Common myeloid progenitor, CD34-positive (primary cell): ENCODE measurements at regions not wholly inside any gene's neighbourhood (a gene's known extent, or its start where the extent isn't known, plus 50 kb on each side); places are given as distances from the start of the nearest gene placed in this dataset.

Experiments
- CTCF ChIA-PET: fragments of 350-600 bp; sonication (Branson Sonifier 250); formaldehyde crosslinking; loops from one replicate; lab custom pipeline; 2021; ENCODE audit warnings: antibody characterized with exemption; lab: Charles Lee
- POLR2A ChIA-PET: fragments of 350-600 bp; sonication (Branson Sonifier 250); formaldehyde crosslinking; loops from one replicate; lab custom pipeline; 2021; ENCODE audit warnings: antibody characterized with exemption; lab: Charles Lee
- DNase-seq, 3 donors: peaks; one replicate each; pipeline versions ENCODE4 v3.0.0 to v3.0.0-alpha.2; 2013
- H3K27ac ChIP-seq, 2 experiments: 1 replicate in 1 of 2; 2 replicates in 1 of 2; pipeline ENCODE4 v1.7.0; 2013; ENCODE audit warnings: inconsistent platforms in 2 of 2, low read length in 2 of 2, mild to moderate bottlenecking in 2 of 2, low read depth in 1 of 2, moderate library complexity in 1 of 2; ENCODE audit not compliant: severe bottlenecking in 2 of 2, insufficient read depth in 1 of 2, poor library complexity in 1 of 2
- H3K27me3 ChIP-seq, 5 experiments: replicated peaks in 2 of 5; 1 replicate in 3 of 5; 2 replicates in 2 of 5; pipeline versions ENCODE4 v1.6.1 to v1.7.0; 2013; ENCODE audit warnings: low read length in 4 of 5, mild to moderate bottlenecking in 2 of 5, moderate library complexity in 2 of 5, inconsistent platforms in 1 of 5; ENCODE audit not compliant: insufficient read depth in 5 of 5, control insufficient read depth in 4 of 5
- H3K36me3 ChIP-seq, 4 experiments: 1 replicate in 2 of 4; 2 replicates in 2 of 4; pipeline versions ENCODE4 v1.6.1 to v1.7.0; 2013; ENCODE audit warnings: low read length in 3 of 4, control low read depth in 1 of 4, mild to moderate bottlenecking in 1 of 4; ENCODE audit not compliant: control insufficient read depth in 4 of 4, insufficient read depth in 4 of 4
- H3K4me1 ChIP-seq, 4 experiments: 1 replicate in 3 of 4; 2 replicates in 1 of 4; pipeline versions ENCODE4 v1.6.1 to v1.7.1; 2013; ENCODE audit warnings: low read length in 3 of 4, mild to moderate bottlenecking in 3 of 4, control low read depth in 1 of 4, inconsistent platforms in 1 of 4, moderate library complexity in 1 of 4; ENCODE audit not compliant: control insufficient read depth in 4 of 4, insufficient read depth in 4 of 4; ENCODE audit errors: control extremely low read depth in 1 of 4
- H3K4me3 ChIP-seq, 7 experiments: 1 replicate in 4 of 7; 2 replicates in 3 of 7; pipeline versions ENCODE4 v1.5.1 to v1.7.0; 2013; ENCODE audit warnings: mild to moderate bottlenecking in 7 of 7, low read length in 6 of 7, moderate library complexity in 6 of 7, inconsistent platforms in 2 of 7, low read depth in 2 of 7, control low read depth in 1 of 7; ENCODE audit not compliant: insufficient read depth in 4 of 7, control insufficient read depth in 1 of 7; ENCODE audit errors: extremely low read depth in 1 of 7
- H3K9me3 ChIP-seq, 5 experiments: 1 replicate in 4 of 5; 2 replicates in 1 of 5; pipeline versions ENCODE4 v1.6.1 to v1.7.1; 2013; ENCODE audit warnings: low read length in 4 of 5, mild to moderate bottlenecking in 2 of 5, inconsistent platforms in 1 of 5, low read depth in 1 of 5, moderate library complexity in 1 of 5; ENCODE audit not compliant: control insufficient read depth in 4 of 5, insufficient read depth in 2 of 5; ENCODE audit errors: control extremely low read depth in 1 of 5
- WGBS: methylation state at CpG from one replicate; pipeline ENCODE4 v1.1.5; 2013; ENCODE audit not compliant: insufficient coverage; 5-methylcytosine and 5-hydroxymethylcytosine counted together

DNA sequence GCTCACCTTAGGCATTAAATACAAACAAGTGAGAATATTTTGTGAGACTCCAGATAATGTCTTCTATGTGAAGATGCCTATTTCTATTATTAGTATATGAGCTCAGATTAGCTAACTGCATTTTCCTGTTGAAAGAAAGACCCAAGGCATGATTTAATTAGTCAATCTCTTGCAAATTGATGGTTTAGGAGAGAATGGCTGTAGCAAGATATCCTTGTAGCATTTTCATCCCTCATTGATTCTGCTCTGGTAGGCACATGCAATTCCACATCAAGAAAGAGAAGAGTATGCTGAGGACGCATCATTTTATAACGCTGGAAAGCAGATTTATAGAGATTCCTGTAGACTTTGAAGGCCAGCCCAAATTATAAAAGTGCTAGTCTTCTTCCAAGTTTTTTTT is 332.0 kb downstream of the SOX11 start:
- ChIA-PET CTCF (no interaction called here), POLR2A (no interaction called here)
- WGBS, result no CpG with 5 or more reads among the region's 2 CpGs
- DNase-seq, result no peak
- Histone ChIP-seq H3K27me3 (no peaks in the 10 kb centered on the region), H3K4me1 (no peaks in the 10 kb centered on the region), H3K9me3 (no peaks in the 10 kb centered on the region), H3K27ac (no peak overlapping the region), H3K36me3 (no peaks in the 10 kb centered on the region), H3K4me3 (no peak overlapping the region)

DNA sequence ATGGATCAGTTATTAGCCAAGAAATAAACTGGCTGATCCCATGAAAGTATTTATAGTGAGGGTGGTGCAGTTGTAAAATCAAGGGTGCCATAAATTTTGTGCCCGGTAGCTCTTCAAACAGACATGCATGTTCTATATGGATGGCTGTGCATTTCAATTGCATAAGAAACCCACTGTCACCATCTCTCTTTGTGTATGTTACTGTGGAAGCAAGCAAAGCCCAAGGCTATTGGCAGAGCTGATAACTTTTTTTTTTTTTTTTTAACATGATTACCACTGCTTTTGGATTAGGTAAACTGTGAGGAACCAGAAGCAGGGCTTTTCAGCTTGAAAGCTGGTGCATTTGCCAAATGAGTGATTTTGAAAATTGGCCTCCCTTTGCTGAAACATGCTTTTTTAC is 332.6 kb downstream of the SOX11 start:
- Histone ChIP-seq H3K27ac (no peak overlapping the region), H3K9me3 (no peaks in the 10 kb centered on the region), H3K36me3 (no peaks in the 10 kb centered on the region), H3K27me3 (no peaks in the 10 kb centered on the region), H3K4me1 (no peaks in the 10 kb centered on the region), H3K4me3 (no peak overlapping the region)
- POLR2A ChIA-PET, result no interaction called here
- CTCF ChIA-PET, result no interaction called here
- no peak for DNase-seq
- no CpG with 5 or more reads among the region's 1 CpG for WGBS

DNA sequence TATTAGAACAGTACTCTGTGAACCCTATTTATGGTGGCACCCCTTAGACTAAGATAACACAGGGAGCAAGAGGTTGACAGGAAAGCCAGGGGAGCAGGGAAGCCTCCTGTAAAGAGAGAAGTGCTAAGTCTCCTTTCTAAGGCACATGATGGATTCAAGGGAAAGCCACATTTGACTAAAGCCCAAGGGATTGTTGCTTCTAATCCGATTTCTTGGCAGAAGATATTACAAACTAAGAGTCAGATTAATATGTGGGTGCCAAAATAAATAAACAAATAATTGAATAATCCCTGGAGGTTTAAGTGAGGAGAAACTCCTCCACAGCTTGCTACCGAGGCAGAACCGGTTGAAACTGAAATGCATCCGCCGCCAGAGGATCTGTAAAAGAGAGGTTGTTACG is 333.2 kb downstream of the SOX11 start:
- POLR2A ChIA-PET, result no interaction called here
- CTCF ChIA-PET, result no interaction called here
- no peak for DNase-seq
- Histone ChIP-seq H3K27me3 (no peaks in the 10 kb centered on the region), H3K27ac (no peak overlapping the region), H3K36me3 (no peaks in the 10 kb centered on the region), H3K4me1 (no peaks in the 10 kb centered on the region), H3K4me3 (no peak overlapping the region), H3K9me3 (no peaks in the 10 kb centered on the region)
- WGBS, result 100% methylated on average over 5 of the region's 6 CpGs

DNA sequence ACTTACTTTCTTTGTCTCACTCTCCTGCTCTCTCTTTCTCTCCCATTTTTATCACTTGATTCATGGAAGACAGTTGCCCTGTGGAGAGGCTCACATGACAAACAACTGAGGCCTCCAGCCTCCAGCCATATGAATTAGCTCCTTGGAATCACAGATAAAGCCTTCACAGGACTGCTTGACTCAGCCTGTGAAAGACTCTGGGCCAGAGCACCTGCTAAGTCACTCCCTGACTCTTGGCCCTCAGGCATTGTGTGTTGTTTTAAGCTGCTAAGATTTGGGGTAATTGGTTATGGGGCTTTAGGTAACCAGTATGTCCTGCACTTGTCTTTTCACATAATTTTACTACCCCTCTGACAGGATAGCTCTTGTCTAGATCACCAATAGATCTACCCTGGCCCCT is 334.9 kb downstream of the SOX11 start:
- Histone ChIP-seq H3K4me3 (no peak overlapping the region), H3K4me1 (no peaks in the 10 kb centered on the region), H3K27ac (no peak overlapping the region), H3K36me3 (no peaks in the 10 kb centered on the region), H3K27me3 (no peaks in the 10 kb centered on the region), H3K9me3 (no peaks in the 10 kb centered on the region)
- ChIA-PET POLR2A (no interaction called here), CTCF (no interaction called here)
- DNase-seq, result no peak

DNA sequence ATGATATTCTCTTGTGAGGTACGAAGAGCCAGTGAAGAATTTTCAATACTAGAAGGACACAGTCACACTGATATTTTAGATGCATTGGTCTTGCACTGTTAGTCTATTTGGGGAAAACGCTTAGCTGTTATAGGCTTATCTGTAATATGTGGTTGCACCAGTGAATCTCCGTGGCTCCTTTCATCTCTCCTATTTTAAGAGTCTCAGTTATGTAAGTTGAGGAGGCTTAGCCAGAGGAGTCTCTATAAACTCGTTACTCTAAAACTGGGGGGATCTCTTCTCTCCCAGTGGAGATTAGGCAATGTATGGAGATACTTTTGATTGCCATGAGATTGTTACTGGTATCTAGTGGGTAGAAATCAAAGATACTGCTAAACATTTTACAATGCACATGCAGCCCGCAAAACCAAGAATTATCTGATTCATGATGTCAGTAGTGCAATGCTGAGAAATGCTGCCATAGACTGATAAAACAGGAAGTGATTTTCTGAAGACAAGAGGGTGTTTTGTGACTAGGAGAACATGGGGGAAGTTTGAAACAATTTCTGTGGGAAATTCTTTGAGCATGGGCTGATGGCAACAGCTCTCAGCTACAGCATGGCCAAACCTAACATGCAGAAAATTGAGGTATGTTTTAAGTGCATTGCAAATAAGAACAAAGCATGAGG is 339.1 kb downstream of the SOX11 start:
- ChIA-PET POLR2A (no interaction called here), CTCF (no interaction called here)
- H3K27ac ChIP-seq, result no peak overlapping the region
- H3K9me3 ChIP-seq, result no peaks in the 10 kb centered on the region
- no peaks in the 10 kb centered on the region for H3K4me1 ChIP-seq
- no peaks in the 10 kb centered on the region for H3K36me3 ChIP-seq
- no peak overlapping the region for H3K4me3 ChIP-seq
- H3K27me3 ChIP-seq, result no peaks in the 10 kb centered on the region
- DNase-seq, result peak in 1 of 3 donors; percentile 5
- WGBS, result 93% methylated on average over 2 of the region's 5 CpGs

DNA sequence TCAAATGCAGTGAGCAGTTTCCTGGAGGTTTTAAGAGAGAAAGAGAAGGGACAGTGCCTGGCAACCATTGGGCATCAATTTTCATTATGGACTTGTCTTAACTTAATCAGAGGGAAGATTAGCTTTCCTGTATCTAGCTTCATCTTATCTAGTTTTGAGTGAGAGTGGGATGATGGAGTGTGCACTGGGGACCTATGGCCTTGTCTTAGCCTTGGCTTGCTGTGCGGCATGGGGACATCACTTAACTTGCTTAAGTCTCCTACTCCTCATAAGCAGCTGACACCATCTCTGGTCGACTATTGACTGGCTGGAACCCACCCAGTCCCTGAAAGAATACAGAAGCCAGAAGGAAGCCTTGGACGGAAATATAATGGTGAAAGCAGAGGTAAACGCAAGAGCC is 344.0 kb downstream of the SOX11 start:
- Histone ChIP-seq H3K27me3 (no peaks in the 10 kb centered on the region), H3K4me3 (no peak overlapping the region), H3K27ac (no peak overlapping the region), H3K4me1 (no peaks in the 10 kb centered on the region), H3K36me3 (no peaks in the 10 kb centered on the region), H3K9me3 (no peaks in the 10 kb centered on the region)
- ChIA-PET POLR2A (no interaction called here), CTCF (no interaction called here)
- 100% methylated on average over 1 of the region's 4 CpGs for WGBS
- no peak for DNase-seq

DNA sequence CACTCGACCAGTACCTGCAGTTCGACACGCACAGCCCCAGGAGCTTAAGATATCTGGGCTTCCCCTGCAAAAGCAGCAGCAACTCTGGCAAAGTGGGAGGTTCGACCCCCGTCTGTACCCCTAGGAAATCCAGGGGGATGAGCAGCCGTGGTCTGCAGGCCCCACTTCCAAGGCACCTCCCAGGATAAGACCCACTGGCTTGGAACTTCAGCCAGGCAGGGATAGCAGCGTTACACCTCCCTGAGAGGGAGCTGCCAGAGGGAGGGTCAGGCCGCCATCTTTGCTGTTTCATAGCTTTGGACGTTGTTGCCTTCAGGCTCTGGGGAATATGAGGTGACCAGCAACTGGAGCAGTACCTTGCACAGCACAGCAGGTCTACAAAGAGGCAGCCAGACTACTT is 351.1 kb downstream of the SOX11 start:
- no peaks in the 10 kb centered on the region for H3K27me3 ChIP-seq
- DNase-seq, result no peak
- 98% methylated on average over 6 of the region's 9 CpGs for WGBS
- ChIA-PET POLR2A (no interaction called here), CTCF (no interaction called here)
- no peak overlapping the region for H3K4me3 ChIP-seq
- H3K4me1 ChIP-seq, result no peaks in the 10 kb centered on the region
- no peaks in the 10 kb centered on the region for H3K36me3 ChIP-seq
- no peak overlapping the region for H3K27ac ChIP-seq
- peaks cover 0 to 5% (median 0%) of the 10 kb centered on the region in 5 experiments for H3K9me3 ChIP-seq
